ENCODE measurements at regions not wholly inside any gene's neighbourhood (a gene's known extent, or its start where the extent isn't known, plus 50 kb on each side); places are given as distances from the start of the nearest gene placed in this dataset.

DNA sequence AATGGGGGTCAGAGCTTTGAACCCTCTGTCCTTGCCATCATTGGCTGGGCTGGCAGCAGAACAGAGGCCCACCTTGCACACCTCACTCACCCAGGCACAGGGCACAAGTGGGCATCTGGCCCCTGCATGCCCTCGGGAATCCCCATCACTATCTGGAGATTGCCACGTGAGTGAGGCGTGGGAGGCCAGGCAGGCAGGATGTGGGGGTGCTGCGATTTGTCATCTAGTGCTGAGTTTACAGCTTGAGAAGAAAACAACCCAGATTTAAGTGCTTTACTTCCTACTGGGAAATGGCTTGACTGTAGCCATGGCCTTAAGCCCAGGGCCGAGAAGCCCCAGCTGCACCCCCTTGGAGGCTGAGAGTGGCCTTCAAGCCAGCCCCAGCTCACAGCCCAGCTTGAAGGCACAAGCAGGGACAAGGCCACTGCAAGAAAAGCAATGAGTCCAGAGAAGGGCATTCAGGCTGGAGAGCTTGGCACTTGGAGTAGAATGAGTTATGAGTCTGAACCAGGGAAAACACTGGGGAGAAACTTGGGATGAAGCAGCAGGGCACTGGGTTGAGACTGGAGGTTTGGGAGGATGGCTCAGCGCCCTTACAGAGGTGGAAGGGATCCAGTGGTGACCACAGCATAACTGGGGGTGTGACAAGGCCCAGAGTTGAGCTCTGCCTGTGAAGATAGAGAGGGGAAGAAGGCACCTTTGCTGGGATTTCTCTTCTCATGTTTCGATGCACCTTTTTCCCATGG is 123.0 kb downstream of the CXCL12 start (continued):
- no peak for TF ChIP-seq ZNF274 (IDR thresholded peaks at IDR 0.05; ENCODE audit: low read depth, low read length)
- TF ChIP-seq SRF (IDR thresholded peaks at IDR 0.05; ENCODE audit: low read depth): no peak

- Histone ChIP-seq H2AFZ (ENCODE audit: low read depth, low read length, poor library complexity, severe bottlenecking) (no peak overlapping the region), H3K9ac (ENCODE audit: low read length) (no peak overlapping the region), H3K9me2 (ENCODE audit: insufficient read depth) (no peaks in the 10 kb centered on the region), H3K4me1 (ENCODE audit: control insufficient read depth in 1 of 2, insufficient read depth in 2 of 2, low read length in 2 of 2) (no peaks in the 10 kb centered on the region; a peak in 1 of 4 replicates), H3K79me2 (ENCODE audit: insufficient read depth, low read length) (no peaks in the 10 kb centered on the region), H3K27me3 (ENCODE audit: insufficient read depth, low read length) (0 out of 2 replicates have a peak, but pooled peaks cover 5% of the 10 kb centered on the region), H4K20me1 (ENCODE audit: insufficient read depth) (no peaks in the 10 kb centered on the region), H3K4me2 (ENCODE audit: low read length) (no peak overlapping the region), H3K27ac (ENCODE audit: low read depth, low read length) (no peak overlapping the region), H3K4me3 (replicated peaks in 1 of 2; ENCODE audit: low read depth in 1 of 2, low read length in 2 of 2) (no peak overlapping the region), H3K36me3 (ENCODE audit: control insufficient read depth in 1 of 2, insufficient read depth in 2 of 2, low read length in 2 of 2) (no peaks in the 10 kb centered on the region), H3K9me3 (ENCODE audit: control insufficient read depth in 1 of 2, insufficient read depth in 1 of 2, low read depth in 1 of 2, low read length in 2 of 2) (no peaks in the 10 kb centered on the region)
- BruUV-seq (replicated peaks): no TSS peak
- CTCF ChIA-PET: no interaction called here
- intact Hi-C loops (cut with micrococcal nuclease): no loop called here
- ATAC-seq (no peak), DNase-seq (ENCODE audit: low read depth, low spot score) (no peak)
- TF ChIP-seq EZH2 (IDR thresholded peaks at IDR 0.05) (no peak), CEBPB (IDR thresholded peaks at IDR 0.05; ENCODE audit: low read depth) (no peak), SRF (IDR thresholded peaks at IDR 0.05; ENCODE audit: low read depth) (no peak)
- RAD21 ChIA-PET (ENCODE audit: low non-redundant PET in 1 of 2, low total read pairs in 2 of 2, uncharacterized antibody in 2 of 2, unreplicated experiment in 2 of 2): no interaction called here
- POLR2A ChIA-PET: no interaction called here
Observed at GRCh38 chr10:44261296-44261695, 123.6 kb downstream of the CXCL12 start.

DNA sequence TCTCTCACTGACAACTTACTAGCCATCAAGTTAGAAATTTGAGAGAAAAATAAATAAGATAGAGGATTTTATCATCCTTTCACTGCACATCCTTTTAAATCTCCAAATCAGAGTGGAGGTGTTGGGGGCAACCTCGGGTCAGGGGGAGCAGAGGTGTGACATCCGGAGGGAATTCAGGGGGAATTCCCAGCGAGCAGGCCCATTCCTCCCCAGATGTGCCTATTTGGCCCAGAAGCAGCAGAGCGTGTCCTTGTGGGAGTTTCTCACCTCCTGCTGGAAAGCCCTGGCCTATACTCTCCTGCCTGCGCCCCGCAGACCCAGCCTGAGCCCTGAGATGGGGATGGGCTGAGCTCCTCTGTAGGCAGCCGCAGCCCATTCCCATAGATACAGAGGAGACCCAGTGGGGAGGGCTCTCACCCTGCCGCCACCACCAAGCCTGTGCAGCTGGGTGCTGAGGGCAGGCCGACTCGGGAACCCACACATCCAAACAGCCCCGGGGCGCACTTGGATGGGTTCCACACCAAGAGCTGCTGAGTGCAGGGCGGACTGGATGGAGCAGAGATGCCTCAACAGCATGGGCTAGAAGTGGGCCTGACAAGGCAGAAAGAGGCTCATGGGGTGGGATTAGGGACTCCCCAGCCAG is 124.5 kb downstream of the CXCL12 start:
- no peak overlapping the region for H3K27ac ChIP-seq (ENCODE audit: low read depth, low read length)
- no peaks in the 10 kb centered on the region for H3K9me2 ChIP-seq (ENCODE audit: insufficient read depth)
- H3K79me2 ChIP-seq (ENCODE audit: insufficient read depth, low read length): no peaks in the 10 kb centered on the region
- ATAC-seq: no peak
- H3K9me3 ChIP-seq (ENCODE audit: control insufficient read depth in 1 of 2, insufficient read depth in 1 of 2, low read depth in 1 of 2, low read length in 2 of 2): no peaks in the 10 kb centered on the region
- TF ChIP-seq FOSL1 (IDR thresholded peaks at IDR 0.05; ENCODE audit: low read depth) (no peak), CEBPB (IDR thresholded peaks at IDR 0.05; ENCODE audit: low read depth) (no peak), JUND (IDR thresholded peaks at IDR 0.05) (no peak), POLR2A (IDR thresholded peaks at IDR 0.05; ENCODE audit: borderline replicate concordance, extremely low read depth, insufficient read depth, insufficient read length) (no peak), ELF1 (IDR thresholded peaks at IDR 0.05; ENCODE audit: borderline replicate concordance, low read depth) (no peak), SP1 (IDR thresholded peaks at IDR 0.05; ENCODE audit: low read depth) (no peak)
- H3K4me1 ChIP-seq (ENCODE audit: control insufficient read depth in 1 of 2, insufficient read depth in 2 of 2, low read length in 2 of 2): no peaks in the 10 kb centered on the region; a peak in 1 of 4 replicates
- H3K4me2 ChIP-seq (ENCODE audit: low read length): no peak overlapping the region
- 0 out of 2 replicates have a peak, but pooled peaks cover 5% of the 10 kb centered on the region for H3K27me3 ChIP-seq (ENCODE audit: insufficient read depth, low read length)
- H3K9ac ChIP-seq (ENCODE audit: low read length): no peak overlapping the region
- no TSS peak for BruUV-seq (replicated peaks)
- H3K36me3 ChIP-seq (ENCODE audit: control insufficient read depth in 1 of 2, insufficient read depth in 2 of 2, low read length in 2 of 2): no peaks in the 10 kb centered on the region
- H2AFZ ChIP-seq (ENCODE audit: low read depth, low read length, poor library complexity, severe bottlenecking): no peak overlapping the region
- ChIA-PET CTCF (no interaction called here), RAD21 (ENCODE audit: low non-redundant PET in 1 of 2, low total read pairs in 2 of 2, uncharacterized antibody in 2 of 2, unreplicated experiment in 2 of 2) (no interaction called here), POLR2A (no interaction called here)
- no peak overlapping the region for H3K4me3 ChIP-seq (replicated peaks in 1 of 2; ENCODE audit: low read depth in 1 of 2, low read length in 2 of 2)
- DNase-seq (ENCODE audit: low read depth, low spot score): no peak
- no peaks in the 10 kb centered on the region for H4K20me1 ChIP-seq (ENCODE audit: insufficient read depth)
- intact Hi-C loops (cut with micrococcal nuclease): no loop called here

Data from HCT116 (cell line).